WTC11 (cell line): ENCODE measurements at regions not wholly inside any gene's neighbourhood (a gene's known extent, or its start where the extent isn't known, plus 50 kb on each side); places are given as distances from the start of the nearest gene placed in this dataset.
"Not testable (repeated sequence)": the region's sequence is repeated elsewhere in the genome, so short reads cannot be mapped to it uniquely, and the experiment has no call there.

Experiments used
- ATAC-seq: fragments of 200-7000 bp; cut with Tn5 transposase; 2 replicates; pipeline ENCODE4 v1.10.0; 2021; ENCODE audit warnings: mild to moderate bottlenecking, moderate library complexity
- CTCF ChIA-PET: fragments of 300-600 bp; sonication (Branson Sonifier 250); formaldehyde crosslinking; loops from one replicate; lab custom pipeline; 2021; ENCODE audit warnings: antibody characterized with exemption; lab: Charles Lee
- POLR2A ChIA-PET: fragments of 350-600 bp; sonication (Branson Sonifier 250); formaldehyde crosslinking; loops from one replicate; lab custom pipeline; 2021; ENCODE audit warnings: antibody characterized with exemption; lab: Charles Lee
- DNase-seq: peaks from one replicate; pipeline ENCODE4 v3.0.0; 2021; ENCODE audit warnings: low spot score
- H3K27ac Mint-ChIP-seq: 2 replicates; pipeline ENCODE4 v1.8.0; 2021; ENCODE audit warnings: mixed read lengths
- H3K27me3 Mint-ChIP-seq: 2 replicates; pipeline ENCODE4 v1.8.0; 2021; ENCODE audit warnings: low read depth, mild to moderate bottlenecking, moderate library complexity, mixed read lengths
- H3K36me3 Mint-ChIP-seq: 2 replicates; pipeline ENCODE4 v1.8.0; 2021; ENCODE audit warnings: mixed read lengths
- H3K4me1 Mint-ChIP-seq: 2 replicates; pipeline ENCODE4 v1.8.0; 2022; ENCODE audit warnings: mixed read lengths
- H3K4me3 Mint-ChIP-seq: 2 replicates; pipeline ENCODE4 v1.8.0; 2021; ENCODE audit warnings: mild to moderate bottlenecking, moderate library complexity, mixed read lengths
- H3K9me3 Mint-ChIP-seq: 2 replicates; pipeline ENCODE4 v1.8.0; 2021; ENCODE audit warnings: mixed read lengths
- AFF4 ChIP-seq: sonication (generic); formaldehyde crosslinking; IDR thresholded peaks from 2 replicates; pipeline ENCODE4 v1.8.1; 2023; ENCODE audit warnings: mild to moderate bottlenecking, missing genetic modification reagents, borderline replicate concordance
- FOXK1 ChIP-seq: sonication (generic); formaldehyde crosslinking; IDR thresholded peaks from 2 replicates; pipeline ENCODE4 v1.8.0; 2022; ENCODE audit warnings: mild to moderate bottlenecking, moderate library complexity, missing genetic modification reagents
- GTF2I ChIP-seq: fragments of 250-450 bp; sonication (Bioruptor Pico); conservative IDR thresholded peaks from 2 replicates; pipeline ENCODE4 v1.4.0; 2021; ENCODE audit warnings: mild to moderate bottlenecking
- IRF2 ChIP-seq: sonication (generic); formaldehyde crosslinking; IDR thresholded peaks from 2 replicates; pipeline ENCODE4 v1.8.0; 2022; ENCODE audit warnings: low read depth, missing genetic modification reagents, borderline replicate concordance
- MAX ChIP-seq: sonication (generic); formaldehyde crosslinking; IDR thresholded peaks from 2 replicates; pipeline ENCODE4 v1.8.0; 2022; ENCODE audit warnings: mild to moderate bottlenecking, missing genetic modification reagents
- MLX ChIP-seq: sonication (generic); formaldehyde crosslinking; IDR thresholded peaks from 2 replicates; pipeline ENCODE4 v1.8.1; 2023; ENCODE audit warnings: mild to moderate bottlenecking, missing genetic modification reagents, moderate library complexity
- NR1H2 ChIP-seq: sonication (generic); formaldehyde crosslinking; IDR thresholded peaks from 2 replicates; pipeline ENCODE4 v1.9.0; 2021; ENCODE audit warnings: mild to moderate bottlenecking, moderate library complexity, missing genetic modification reagents
- TEAD1 ChIP-seq: sonication (generic); formaldehyde crosslinking; IDR thresholded peaks from 2 replicates; pipeline ENCODE4 v1.8.0; 2022; ENCODE audit warnings: mild to moderate bottlenecking, missing genetic modification reagents
- ZNF263 ChIP-seq: sonication (generic); formaldehyde crosslinking; IDR thresholded peaks from 2 replicates; pipeline ENCODE4 v1.8.1; 2022; ENCODE audit warnings: low read depth, mild to moderate bottlenecking, moderate library complexity, missing genetic modification reagents
- ZNF281 ChIP-seq: sonication (generic); formaldehyde crosslinking; IDR thresholded peaks from 2 replicates; pipeline ENCODE4 v1.8.0; 2023; ENCODE audit warnings: mild to moderate bottlenecking, missing genetic modification reagents
- TF ChIP-seq, protein P1 (sequence below): sonication (generic); formaldehyde crosslinking; IDR thresholded peaks from 2 replicates; pipeline ENCODE4 v1.8.0; 2022; ENCODE audit warnings: mild to moderate bottlenecking, missing genetic modification reagents
- TF ChIP-seq, protein P2 (sequence below): sonication (generic); formaldehyde crosslinking; IDR thresholded peaks from 2 replicates; pipeline ENCODE4 v1.8.1; 2023; ENCODE audit warnings: mild to moderate bottlenecking, missing genetic modification reagents
- TF ChIP-seq, protein P3 (sequence below): sonication (generic); formaldehyde crosslinking; IDR thresholded peaks from 2 replicates; pipeline ENCODE4 v1.8.0; 2022; ENCODE audit warnings: missing genetic modification reagents

- H3K27ac Mint-ChIP-seq, CTCF ChIA-PET, H3K27me3 Mint-ChIP-seq, POLR2A ChIA-PET, ATAC-seq: not testable (repeated sequence)
- peak overlapping the region; percentile 51 for H3K4me3 Mint-ChIP-seq
- H3K4me1 Mint-ChIP-seq: peaks cover 19% of the 10 kb centered on the region
- DNase-seq: peak; percentile 73
- TF ChIP-seq, protein P1, sequence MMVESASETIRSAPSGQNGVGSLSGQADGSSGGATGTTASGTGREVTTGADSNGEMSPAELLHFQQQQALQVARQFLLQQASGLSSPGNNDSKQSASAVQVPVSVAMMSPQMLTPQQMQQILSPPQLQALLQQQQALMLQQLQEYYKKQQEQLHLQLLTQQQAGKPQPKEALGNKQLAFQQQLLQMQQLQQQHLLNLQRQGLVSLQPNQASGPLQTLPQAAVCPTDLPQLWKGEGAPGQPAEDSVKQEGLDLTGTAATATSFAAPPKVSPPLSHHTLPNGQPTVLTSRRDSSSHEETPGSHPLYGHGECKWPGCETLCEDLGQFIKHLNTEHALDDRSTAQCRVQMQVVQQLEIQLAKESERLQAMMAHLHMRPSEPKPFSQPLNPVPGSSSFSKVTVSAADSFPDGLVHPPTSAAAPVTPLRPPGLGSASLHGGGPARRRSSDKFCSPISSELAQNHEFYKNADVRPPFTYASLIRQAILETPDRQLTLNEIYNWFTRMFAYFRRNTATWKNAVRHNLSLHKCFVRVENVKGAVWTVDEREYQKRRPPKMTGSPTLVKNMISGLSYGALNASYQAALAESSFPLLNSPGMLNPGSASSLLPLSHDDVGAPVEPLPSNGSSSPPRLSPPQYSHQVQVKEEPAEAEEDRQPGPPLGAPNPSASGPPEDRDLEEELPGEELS (CRISPR knock-in tag): peak; percentile 63; the same call in 1 of the 2 replicates
- TF ChIP-seq TEAD1 (CRISPR knock-in tag) (peak; percentile 24; the same call in 1 of the 2 replicates), FOXK1 (peak; percentile 72), ZNF281 (CRISPR knock-in tag) (0 out of 2 replicates have a peak, but pooled peaks have one; percentile 56)
- H3K36me3 Mint-ChIP-seq: peaks cover 18% of the 10 kb centered on the region
- H3K9me3 Mint-ChIP-seq: peaks cover 23% of the 10 kb centered on the region
Observed at GRCh38 chr5:101180365-101180764, 277.3 kb upstream of the ST8SIA4 start.

GRCh38 chr5:101176605-101177004, 273.5 kb upstream of the ST8SIA4 start:
- no peaks in the 10 kb centered on the region for H3K27me3 Mint-ChIP-seq
- ChIA-PET CTCF (no interaction called here), POLR2A (no interaction called here)
- ATAC-seq (no peak), DNase-seq (no peak)
- no peak overlapping the region for H3K27ac Mint-ChIP-seq
- H3K36me3 Mint-ChIP-seq: peaks cover 18% of the 10 kb centered on the region
- no peak overlapping the region for H3K4me3 Mint-ChIP-seq
- H3K4me1 Mint-ChIP-seq: peaks cover 19% of the 10 kb centered on the region
- peaks cover 23% of the 10 kb centered on the region for H3K9me3 Mint-ChIP-seq
- no peak for TF ChIP-seq MLX (CRISPR knock-in tag)
- TF ChIP-seq ZNF263 (CRISPR knock-in tag): no peak
- TF ChIP-seq AFF4 (CRISPR knock-in tag): no peak
- no peak for TF ChIP-seq GTF2I (CRISPR knock-in tag)
- no peak for TF ChIP-seq NR1H2
- TF ChIP-seq IRF2 (CRISPR knock-in tag): no peak
- TF ChIP-seq MAX (CRISPR knock-in tag): no peak
- TF ChIP-seq, protein P2, sequence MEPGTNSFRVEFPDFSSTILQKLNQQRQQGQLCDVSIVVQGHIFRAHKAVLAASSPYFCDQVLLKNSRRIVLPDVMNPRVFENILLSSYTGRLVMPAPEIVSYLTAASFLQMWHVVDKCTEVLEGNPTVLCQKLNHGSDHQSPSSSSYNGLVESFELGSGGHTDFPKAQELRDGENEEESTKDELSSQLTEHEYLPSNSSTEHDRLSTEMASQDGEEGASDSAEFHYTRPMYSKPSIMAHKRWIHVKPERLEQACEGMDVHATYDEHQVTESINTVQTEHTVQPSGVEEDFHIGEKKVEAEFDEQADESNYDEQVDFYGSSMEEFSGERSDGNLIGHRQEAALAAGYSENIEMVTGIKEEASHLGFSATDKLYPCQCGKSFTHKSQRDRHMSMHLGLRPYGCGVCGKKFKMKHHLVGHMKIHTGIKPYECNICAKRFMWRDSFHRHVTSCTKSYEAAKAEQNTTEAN: no peak
- TF ChIP-seq, protein P3, sequence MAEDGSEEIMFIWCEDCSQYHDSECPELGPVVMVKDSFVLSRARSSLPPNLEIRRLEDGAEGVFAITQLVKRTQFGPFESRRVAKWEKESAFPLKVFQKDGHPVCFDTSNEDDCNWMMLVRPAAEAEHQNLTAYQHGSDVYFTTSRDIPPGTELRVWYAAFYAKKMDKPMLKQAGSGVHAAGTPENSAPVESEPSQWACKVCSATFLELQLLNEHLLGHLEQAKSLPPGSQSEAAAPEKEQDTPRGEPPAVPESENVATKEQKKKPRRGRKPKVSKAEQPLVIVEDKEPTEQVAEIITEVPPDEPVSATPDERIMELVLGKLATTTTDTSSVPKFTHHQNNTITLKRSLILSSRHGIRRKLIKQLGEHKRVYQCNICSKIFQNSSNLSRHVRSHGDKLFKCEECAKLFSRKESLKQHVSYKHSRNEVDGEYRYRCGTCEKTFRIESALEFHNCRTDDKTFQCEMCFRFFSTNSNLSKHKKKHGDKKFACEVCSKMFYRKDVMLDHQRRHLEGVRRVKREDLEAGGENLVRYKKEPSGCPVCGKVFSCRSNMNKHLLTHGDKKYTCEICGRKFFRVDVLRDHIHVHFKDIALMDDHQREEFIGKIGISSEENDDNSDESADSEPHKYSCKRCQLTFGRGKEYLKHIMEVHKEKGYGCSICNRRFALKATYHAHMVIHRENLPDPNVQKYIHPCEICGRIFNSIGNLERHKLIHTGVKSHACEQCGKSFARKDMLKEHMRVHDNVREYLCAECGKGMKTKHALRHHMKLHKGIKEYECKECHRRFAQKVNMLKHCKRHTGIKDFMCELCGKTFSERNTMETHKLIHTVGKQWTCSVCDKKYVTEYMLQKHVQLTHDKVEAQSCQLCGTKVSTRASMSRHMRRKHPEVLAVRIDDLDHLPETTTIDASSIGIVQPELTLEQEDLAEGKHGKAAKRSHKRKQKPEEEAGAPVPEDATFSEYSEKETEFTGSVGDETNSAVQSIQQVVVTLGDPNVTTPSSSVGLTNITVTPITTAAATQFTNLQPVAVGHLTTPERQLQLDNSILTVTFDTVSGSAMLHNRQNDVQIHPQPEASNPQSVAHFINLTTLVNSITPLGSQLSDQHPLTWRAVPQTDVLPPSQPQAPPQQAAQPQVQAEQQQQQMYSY (CRISPR knock-in tag): no peak
